ENCODE measurements at regions not wholly inside any gene's neighbourhood (a gene's known extent, or its start where the extent isn't known, plus 50 kb on each side); places are given as distances from the start of the nearest gene placed in this dataset.

- no peak for DNase-seq (ENCODE audit: low read depth)
- no peak overlapping the region for H3K4me3 ChIP-seq (ENCODE audit: low read length)
- no peak for TF ChIP-seq CTCF (conservative IDR thresholded peaks at IDR 0.05; ENCODE audit: low read depth, low read length)
These were observed 312.7 kb upstream of the C1orf174 start for GRCh38 chr1:4212796-4213195.

GRCh38 chr1:4213366-4213973 lies 313.4 kb upstream of the C1orf174 start:
- no peak for DNase-seq (ENCODE audit: low read depth)
- TF ChIP-seq CTCF (conservative IDR thresholded peaks at IDR 0.05; ENCODE audit: low read depth, low read length), result no peak
- H3K4me3 ChIP-seq (ENCODE audit: low read length), result no peak overlapping the region

- TF ChIP-seq CTCF (conservative IDR thresholded peaks at IDR 0.05; ENCODE audit: low read depth, low read length), result no peak
- DNase-seq (ENCODE audit: low read depth), result no peak
- H3K4me3 ChIP-seq (ENCODE audit: low read length), result no peak overlapping the region
These were observed 314.8 kb upstream of the C1orf174 start for GRCh38 chr1:4214826-4215225.

GRCh38 chr1:4215391-4215790 lies 315.3 kb upstream of the C1orf174 start:
- TF ChIP-seq CTCF (conservative IDR thresholded peaks at IDR 0.05; ENCODE audit: low read depth, low read length), result no peak
- H3K4me3 ChIP-seq (ENCODE audit: low read length), result no peak overlapping the region
- DNase-seq (ENCODE audit: low read depth), result no peak

- no peak overlapping the region for H3K4me3 ChIP-seq (ENCODE audit: low read length)
- DNase-seq (ENCODE audit: low read depth), result no peak
- TF ChIP-seq CTCF (conservative IDR thresholded peaks at IDR 0.05; ENCODE audit: low read depth, low read length), result no peak
These were observed 316.2 kb upstream of the C1orf174 start for GRCh38 chr1:4216231-4216630.

GRCh38 chr1:4218619-4219018 lies 318.5 kb upstream of the C1orf174 start:
- TF ChIP-seq CTCF (conservative IDR thresholded peaks at IDR 0.05; ENCODE audit: low read depth, low read length), result no peak
- no peak overlapping the region for H3K4me3 ChIP-seq (ENCODE audit: low read length)
- DNase-seq (ENCODE audit: low read depth), result no peak

- DNase-seq (ENCODE audit: low read depth), result no peak
- TF ChIP-seq CTCF (conservative IDR thresholded peaks at IDR 0.05; ENCODE audit: low read depth, low read length), result no peak
- H3K4me3 ChIP-seq (ENCODE audit: low read length), result no peak overlapping the region
These were observed 319.0 kb upstream of the C1orf174 start for GRCh38 chr1:4219111-4219510.
